ENCODE measurements at regions not wholly inside any gene's neighbourhood (a gene's known extent, or its start where the extent isn't known, plus 50 kb on each side); places are given as distances from the start of the nearest gene placed in this dataset.

DNA sequence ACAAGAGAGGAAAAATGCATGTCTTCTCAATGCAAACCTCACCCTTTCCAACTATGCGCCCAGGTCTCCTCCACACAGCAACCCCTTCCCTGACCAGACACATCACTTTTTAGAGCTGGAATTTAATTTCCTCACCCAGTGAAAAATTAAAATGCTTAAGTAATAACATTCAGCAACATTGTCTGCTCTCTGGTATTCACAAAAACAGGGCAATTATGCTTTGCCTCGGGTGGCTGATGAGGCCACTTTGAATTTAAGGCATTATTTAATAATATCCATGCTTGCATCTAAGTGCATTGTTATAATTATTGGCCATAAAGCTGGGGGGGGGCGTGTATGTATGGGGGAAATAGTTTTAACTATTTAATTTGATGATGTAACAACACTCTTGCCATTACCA lies 777.8 kb upstream of the NRSN1 start:
- TF ChIP-seq POLR2AphosphoS5 (IDR thresholded peaks at IDR 0.05) (no peak), EP300 (conservative IDR thresholded peaks at IDR 0.05; ENCODE audit: poor library complexity, severe bottlenecking) (no peak)
- TF ChIP-seq, protein P1, sequence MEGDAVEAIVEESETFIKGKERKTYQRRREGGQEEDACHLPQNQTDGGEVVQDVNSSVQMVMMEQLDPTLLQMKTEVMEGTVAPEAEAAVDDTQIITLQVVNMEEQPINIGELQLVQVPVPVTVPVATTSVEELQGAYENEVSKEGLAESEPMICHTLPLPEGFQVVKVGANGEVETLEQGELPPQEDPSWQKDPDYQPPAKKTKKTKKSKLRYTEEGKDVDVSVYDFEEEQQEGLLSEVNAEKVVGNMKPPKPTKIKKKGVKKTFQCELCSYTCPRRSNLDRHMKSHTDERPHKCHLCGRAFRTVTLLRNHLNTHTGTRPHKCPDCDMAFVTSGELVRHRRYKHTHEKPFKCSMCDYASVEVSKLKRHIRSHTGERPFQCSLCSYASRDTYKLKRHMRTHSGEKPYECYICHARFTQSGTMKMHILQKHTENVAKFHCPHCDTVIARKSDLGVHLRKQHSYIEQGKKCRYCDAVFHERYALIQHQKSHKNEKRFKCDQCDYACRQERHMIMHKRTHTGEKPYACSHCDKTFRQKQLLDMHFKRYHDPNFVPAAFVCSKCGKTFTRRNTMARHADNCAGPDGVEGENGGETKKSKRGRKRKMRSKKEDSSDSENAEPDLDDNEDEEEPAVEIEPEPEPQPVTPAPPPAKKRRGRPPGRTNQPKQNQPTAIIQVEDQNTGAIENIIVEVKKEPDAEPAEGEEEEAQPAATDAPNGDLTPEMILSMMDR (IDR thresholded peaks at IDR 0.05; ENCODE audit: poor library complexity, severe bottlenecking): no peak

Data from neural cell (in vitro differentiated cells).